SK-N-SH treated with all-trans-retinoic acid at 6 μM for 48 hours (cell line): ENCODE measurements at regions not wholly inside any gene's neighbourhood (a gene's known extent, or its start where the extent isn't known, plus 50 kb on each side); places are given as distances from the start of the nearest gene placed in this dataset.

Experiments
- ATAC-seq: fragments of 200-7000 bp; cut with Tn5 transposase; 3 replicates; pipeline ENCODE4 v1.9.1; 2020; ENCODE audit warnings: mild to moderate bottlenecking, moderate library complexity
- ARNTL ChIP-seq: fragments of 450-650 bp; formaldehyde crosslinking; IDR thresholded peaks from 2 replicates; pipeline ENCODE4 v1.5.0; 2020; ENCODE audit warnings: low read depth, mild to moderate bottlenecking, moderate library complexity, borderline replicate concordance
- BACH2 ChIP-seq: fragments of 250-450 bp; sonication (Bioruptor Pico); IDR thresholded peaks from 2 replicates; pipeline ENCODE4 v1.9.0; 2021; ENCODE audit warnings: mild to moderate bottlenecking, borderline replicate concordance
- CSDC2 ChIP-seq: fragments of 250-450 bp; sonication (Bioruptor Pico); IDR thresholded peaks from 2 replicates; pipeline ENCODE4 v1.5.0; 2020; ENCODE audit warnings: mild to moderate bottlenecking, moderate library complexity
- CSRNP3 ChIP-seq: fragments of 250-450 bp; sonication (Bioruptor Pico); IDR thresholded peaks from 2 replicates; pipeline ENCODE4 v1.5.1; 2021; ENCODE audit warnings: mild to moderate bottlenecking, moderate library complexity
- ESRRG ChIP-seq: fragments of 250-450 bp; sonication (Bioruptor Pico); IDR thresholded peaks from 2 replicates; pipeline ENCODE4 v1.6.1; 2021; ENCODE audit warnings: mild to moderate bottlenecking
- GLIS3 ChIP-seq: fragments of 250-450 bp; sonication (Bioruptor Pico); IDR thresholded peaks from 2 replicates; pipeline ENCODE4 v1.5.0; 2020; ENCODE audit warnings: mild to moderate bottlenecking, moderate library complexity
- ISL1 ChIP-seq: fragments of 250-450 bp; sonication (Bioruptor Pico); IDR thresholded peaks from 2 replicates; pipeline ENCODE4 v2.1.2; 2022; ENCODE audit warnings: mild to moderate bottlenecking, moderate library complexity
- OSR1 ChIP-seq: fragments of 250-450 bp; sonication (Bioruptor Pico); IDR thresholded peaks from 2 replicates; pipeline ENCODE4 v1.8.0; 2022; ENCODE audit warnings: moderate library complexity, mild to moderate bottlenecking, inconsistent platforms
- PPARA ChIP-seq: fragments of 250-450 bp; sonication (Bioruptor Pico); IDR thresholded peaks from 2 replicates; pipeline ENCODE4 v1.5.0; 2020; ENCODE audit warnings: mild to moderate bottlenecking, borderline replicate concordance
- RARB ChIP-seq: fragments of 250-450 bp; sonication (Bioruptor Pico); IDR thresholded peaks from 2 replicates; pipeline ENCODE4 v1.8.0; 2021; ENCODE audit warnings: mild to moderate bottlenecking, moderate library complexity
- SNAI2 ChIP-seq: fragments of 250-450 bp; sonication (Bioruptor Pico); IDR thresholded peaks from 2 replicates; pipeline ENCODE4 v1.5.0; 2020; ENCODE audit warnings: mild to moderate bottlenecking, moderate library complexity
- TCF4 ChIP-seq: fragments of 250-450 bp; sonication (Bioruptor Pico); IDR thresholded peaks from 2 replicates; pipeline ENCODE4 v1.8.0; 2021; ENCODE audit warnings: mild to moderate bottlenecking, moderate library complexity, borderline replicate concordance
- TSHZ2 ChIP-seq: fragments of 250-450 bp; sonication (Bioruptor Pico); IDR thresholded peaks from 2 replicates; pipeline ENCODE4 v1.5.0; 2020; ENCODE audit warnings: mild to moderate bottlenecking, moderate library complexity
- ZC3H10 ChIP-seq: fragments of 250-450 bp; sonication (Bioruptor Pico); IDR thresholded peaks from 2 replicates; pipeline ENCODE4 v1.5.1; 2021; ENCODE audit warnings: mild to moderate bottlenecking, moderate library complexity
- ZFP3 ChIP-seq: fragments of 250-450 bp; sonication (Bioruptor Pico); IDR thresholded peaks from 2 replicates; pipeline ENCODE4 v1.5.0; 2020; ENCODE audit warnings: mild to moderate bottlenecking, moderate library complexity
- ZFP30 ChIP-seq: fragments of 450-650 bp; formaldehyde crosslinking; IDR thresholded peaks from 2 replicates; pipeline ENCODE4 v1.5.0; 2022; ENCODE audit warnings: mild to moderate bottlenecking, moderate library complexity
- ZNF565 ChIP-seq: fragments of 450-650 bp; formaldehyde crosslinking; conservative IDR thresholded peaks from 2 replicates; pipeline ENCODE4 v1.5.0; 2020; ENCODE audit warnings: low read depth, mild to moderate bottlenecking, moderate library complexity
- ZNF70 ChIP-seq: fragments of 450-650 bp; formaldehyde crosslinking; IDR thresholded peaks from 2 replicates; pipeline ENCODE4 v1.5.0; 2020; ENCODE audit warnings: mild to moderate bottlenecking, moderate library complexity
- ZNF8 ChIP-seq: fragments of 450-650 bp; formaldehyde crosslinking; IDR thresholded peaks from 2 replicates; pipeline ENCODE4 v1.5.0; 2020; ENCODE audit warnings: mild to moderate bottlenecking, moderate library complexity
- TF ChIP-seq, protein P1 (sequence below): fragments of 250-450 bp; sonication (Bioruptor Pico); IDR thresholded peaks from 2 replicates; pipeline ENCODE4 v1.8.0; 2021; ENCODE audit warnings: low read depth, mild to moderate bottlenecking, moderate library complexity, borderline replicate concordance
- TF ChIP-seq, protein P2 (sequence below): fragments of 250-450 bp; sonication (Bioruptor Pico); IDR thresholded peaks from 2 replicates; pipeline ENCODE4 v1.5.1; 2020; ENCODE audit warnings: low read depth, mild to moderate bottlenecking, moderate library complexity

- no peak for ATAC-seq
- TF ChIP-seq ZFP3 (CRISPR knock-in tag) (no peak), CSRNP3 (no peak), PPARA (CRISPR knock-in tag) (no peak), OSR1 (CRISPR knock-in tag) (no peak), ZNF565 (CRISPR knock-in tag) (no peak), BACH2 (CRISPR knock-in tag) (no peak), ZC3H10 (CRISPR knock-in tag) (no peak), ZFP30 (CRISPR knock-in tag) (no peak), ZNF70 (no peak), CSDC2 (CRISPR knock-in tag) (no peak), TSHZ2 (CRISPR knock-in tag) (no peak), TCF4 (CRISPR knock-in tag) (no peak), SNAI2 (no peak), ARNTL (CRISPR knock-in tag) (no peak), ZNF8 (CRISPR knock-in tag) (no peak), ESRRG (no peak), RARB (CRISPR knock-in tag) (no peak), ISL1 (CRISPR knock-in tag) (no peak)
- TF ChIP-seq, protein P1, sequence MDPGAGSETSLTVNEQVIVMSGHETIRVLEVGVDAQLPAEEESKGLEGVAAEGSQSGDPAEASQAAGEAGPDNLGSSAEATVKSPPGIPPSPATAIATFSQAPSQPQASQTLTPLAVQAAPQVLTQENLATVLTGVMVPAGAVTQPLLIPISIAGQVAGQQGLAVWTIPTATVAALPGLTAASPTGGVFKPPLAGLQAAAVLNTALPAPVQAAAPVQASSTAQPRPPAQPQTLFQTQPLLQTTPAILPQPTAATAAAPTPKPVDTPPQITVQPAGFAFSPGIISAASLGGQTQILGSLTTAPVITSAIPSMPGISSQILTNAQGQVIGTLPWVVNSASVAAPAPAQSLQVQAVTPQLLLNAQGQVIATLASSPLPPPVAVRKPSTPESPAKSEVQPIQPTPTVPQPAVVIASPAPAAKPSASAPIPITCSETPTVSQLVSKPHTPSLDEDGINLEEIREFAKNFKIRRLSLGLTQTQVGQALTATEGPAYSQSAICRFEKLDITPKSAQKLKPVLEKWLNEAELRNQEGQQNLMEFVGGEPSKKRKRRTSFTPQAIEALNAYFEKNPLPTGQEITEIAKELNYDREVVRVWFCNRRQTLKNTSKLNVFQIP, result no peak
- TF ChIP-seq, protein P2, sequence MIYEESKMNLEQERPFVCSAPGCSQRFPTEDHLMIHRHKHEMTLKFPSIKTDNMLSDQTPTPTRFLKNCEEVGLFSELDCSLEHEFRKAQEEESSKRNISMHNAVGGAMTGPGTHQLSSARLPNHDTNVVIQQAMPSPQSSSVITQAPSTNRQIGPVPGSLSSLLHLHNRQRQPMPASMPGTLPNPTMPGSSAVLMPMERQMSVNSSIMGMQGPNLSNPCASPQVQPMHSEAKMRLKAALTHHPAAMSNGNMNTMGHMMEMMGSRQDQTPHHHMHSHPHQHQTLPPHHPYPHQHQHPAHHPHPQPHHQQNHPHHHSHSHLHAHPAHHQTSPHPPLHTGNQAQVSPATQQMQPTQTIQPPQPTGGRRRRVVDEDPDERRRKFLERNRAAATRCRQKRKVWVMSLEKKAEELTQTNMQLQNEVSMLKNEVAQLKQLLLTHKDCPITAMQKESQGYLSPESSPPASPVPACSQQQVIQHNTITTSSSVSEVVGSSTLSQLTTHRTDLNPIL (CRISPR knock-in tag), result no peak
- TF ChIP-seq, all 23 proteins: peak for 0
These were observed 812.8 kb downstream of the C12orf50 start for GRCh38 chr12:87216436-87216835.

DNA sequence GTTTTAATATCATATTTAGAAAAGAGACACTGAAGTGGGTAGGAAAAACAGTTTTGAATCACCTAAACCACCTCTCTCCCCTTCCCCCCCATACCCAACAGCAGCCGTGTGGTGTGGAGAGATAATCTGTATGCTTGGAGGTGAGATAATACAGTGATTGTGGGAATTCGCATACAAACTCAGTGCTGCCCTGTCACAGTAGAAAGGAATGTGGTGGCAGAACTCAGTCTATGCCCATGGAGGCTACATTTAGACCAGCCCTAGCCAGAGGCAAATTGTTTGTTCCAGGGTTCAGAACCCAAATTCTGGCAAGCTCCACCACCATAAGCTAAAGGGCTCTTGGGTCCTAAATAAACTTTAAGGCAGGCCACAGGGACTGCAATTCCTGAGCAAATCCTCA lies 827.0 kb downstream of the C12orf50 start:
- ATAC-seq, result no peak
- TF ChIP-seq ZNF70 (no peak), TCF4 (CRISPR knock-in tag) (no peak), RARB (CRISPR knock-in tag) (no peak), ZC3H10 (CRISPR knock-in tag) (no peak), ESRRG (no peak), CSRNP3 (no peak), ZFP30 (CRISPR knock-in tag) (no peak), GLIS3 (no peak), ZNF565 (CRISPR knock-in tag) (no peak)
- TF ChIP-seq, protein P2 (CRISPR knock-in tag), result no peak

- no peak for ATAC-seq
- TF ChIP-seq GLIS3, result no peak
These were observed 827.6 kb downstream of the C12orf50 start for GRCh38 chr12:87201598-87201997.
